ENCODE measurements at regions not wholly inside any gene's neighbourhood (a gene's known extent, or its start where the extent isn't known, plus 50 kb on each side); places are given as distances from the start of the nearest gene placed in this dataset.
A peak's percentile ranks its signal among the peaks of the same experiment; 100 is the strongest.

GRCh38 chr2:64287202-64287740 is 143.1 kb upstream of the PELI1 start:
- Histone ChIP-seq H3K27ac (no peak overlapping the region), H3K27me3 (no peaks in the 10 kb centered on the region), H3K9me3 (no peaks in the 10 kb centered on the region), H3K36me3 (no peaks in the 10 kb centered on the region), H3K4me1 (peaks cover 3 to 12% (median 6%) of the 10 kb centered on the region in 4 donors), H3K4me3 (no peak overlapping the region)
- no peak for DNase-seq
- no peak for TF ChIP-seq POLR2A (IDR thresholded peaks at IDR 0.05)
- TF ChIP-seq CTCF (IDR thresholded peaks at IDR 0.05): no peak

GRCh38 chr2:64288321-64289193 is 144.3 kb upstream of the PELI1 start:
- no peak for DNase-seq
- Histone ChIP-seq H3K4me1 (peaks cover 0 to 6% (median 0%) of the 10 kb centered on the region in 4 donors), H3K27ac (no peak overlapping the region)

GRCh38 chr2:64289251-64289650 is 145.0 kb upstream of the PELI1 start:
- H3K4me1 ChIP-seq: no peaks in the 10 kb centered on the region

More at GRCh38 chr2:64288321-64289193, 144.3 kb upstream of the PELI1 start:
- no peak overlapping the region for H3K4me3 ChIP-seq
- no peaks in the 10 kb centered on the region for H3K27me3 ChIP-seq
- no peak for TF ChIP-seq POLR2A (IDR thresholded peaks at IDR 0.05)
- TF ChIP-seq CTCF (IDR thresholded peaks at IDR 0.05): no peak
- no peaks in the 10 kb centered on the region for H3K9me3 ChIP-seq
- no peaks in the 10 kb centered on the region for H3K36me3 ChIP-seq

GRCh38 chr2:64289737-64290136 is 145.5 kb upstream of the PELI1 start:
- Histone ChIP-seq H3K27ac (no peak overlapping the region), H3K27me3 (no peaks in the 10 kb centered on the region), H3K9me3 (no peaks in the 10 kb centered on the region), H3K36me3 (no peaks in the 10 kb centered on the region), H3K4me1 (no peaks in the 10 kb centered on the region), H3K4me3 (no peak overlapping the region)
- TF ChIP-seq POLR2A (IDR thresholded peaks at IDR 0.05) (no peak), CTCF (IDR thresholded peaks at IDR 0.05) (no peak)
- DNase-seq: no peak

More at GRCh38 chr2:64289251-64289650, 145.0 kb upstream of the PELI1 start:
- H3K27ac ChIP-seq: no peak overlapping the region
- no peaks in the 10 kb centered on the region for H3K36me3 ChIP-seq
- no peak overlapping the region for H3K4me3 ChIP-seq
- H3K9me3 ChIP-seq: no peaks in the 10 kb centered on the region
- no peak for TF ChIP-seq POLR2A (IDR thresholded peaks at IDR 0.05)
- TF ChIP-seq CTCF (IDR thresholded peaks at IDR 0.05): no peak
- no peak for DNase-seq
- H3K27me3 ChIP-seq: no peaks in the 10 kb centered on the region

- Histone ChIP-seq H3K4me3 (no peak overlapping the region), H3K27me3 (no peaks in the 10 kb centered on the region), H3K9me3 (no peaks in the 10 kb centered on the region), H3K27ac (no peak overlapping the region), H3K4me1 (no peaks in the 10 kb centered on the region), H3K36me3 (no peaks in the 10 kb centered on the region)
- DNase-seq: peak in 1 of 3 donors; percentile 79
- TF ChIP-seq POLR2A (IDR thresholded peaks at IDR 0.05) (no peak), CTCF (IDR thresholded peaks at IDR 0.05) (no peak)
Measured at GRCh38 chr2:64291181-64291580, 147.0 kb upstream of the PELI1 start.

Data from Peyer's patch (tissue), 4 donors.